ENCODE measurements at regions not wholly inside any gene's neighbourhood (a gene's known extent, or its start where the extent isn't known, plus 50 kb on each side); places are given as distances from the start of the nearest gene placed in this dataset.

DNA sequence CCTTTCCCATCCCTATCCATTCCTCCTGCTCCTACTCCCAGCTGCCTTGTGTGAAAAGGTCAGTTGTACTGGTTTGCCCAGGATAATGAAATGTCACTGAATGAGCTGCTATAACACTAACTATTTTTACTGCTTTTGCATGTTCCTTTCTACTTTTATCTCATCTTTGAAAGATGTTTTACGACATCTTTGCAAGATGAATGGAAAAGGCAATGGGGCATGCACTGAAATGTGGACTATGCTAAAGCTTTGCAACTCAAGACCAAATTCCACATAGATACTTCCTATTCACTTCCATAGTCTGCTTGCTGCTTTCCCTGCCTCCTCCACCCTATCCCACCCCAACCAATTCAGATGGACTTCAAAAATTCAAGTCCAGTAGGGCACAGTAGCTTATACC is 111.3 kb downstream of the SETD4 start:
- H3K9me3 ChIP-seq (ENCODE audit: control insufficient read depth, insufficient read depth, low read depth, low read length), result no peaks in the 10 kb centered on the region
- no peak overlapping the region for H3K4me3 ChIP-seq (ENCODE audit: low read depth in 2 of 2, low read length in 2 of 2)
- ATAC-seq (no peak), DNase-seq (ENCODE audit: low read depth, low spot score) (no peak)
- intact Hi-C loops (cut with micrococcal nuclease; ENCODE audit: unreplicated experiment), result loop anchor here (10.0 kb wide), 1 partner anchor 76 kb away; no protein-coding TSS in a partner anchor
- ChIA-PET POLR2A (no interaction called here), CTCF (no interaction called here)
- BruUV-seq (replicated peaks), result no TSS peak
- H3K36me3 ChIP-seq (ENCODE audit: control insufficient read depth, insufficient read depth, low read length), result no peaks in the 10 kb centered on the region
- no peaks in the 10 kb centered on the region for H3K4me1 ChIP-seq (ENCODE audit: control insufficient read depth, insufficient read depth, low read length)
- in situ Hi-C loops (cut with HindIII; ENCODE audit: low pct_unique_long_range_greater_than_20kb, low sequenced_read_pairs), result no loop called here
- H3K27me3 ChIP-seq (ENCODE audit: control insufficient read depth, insufficient read depth, low read length), result no peaks in the 10 kb centered on the region
- TF ChIP-seq POLR2AphosphoS5 (IDR thresholded peaks at IDR 0.05; ENCODE audit: low read depth, low read length), result no peak
- TF ChIP-seq, protein P1, sequence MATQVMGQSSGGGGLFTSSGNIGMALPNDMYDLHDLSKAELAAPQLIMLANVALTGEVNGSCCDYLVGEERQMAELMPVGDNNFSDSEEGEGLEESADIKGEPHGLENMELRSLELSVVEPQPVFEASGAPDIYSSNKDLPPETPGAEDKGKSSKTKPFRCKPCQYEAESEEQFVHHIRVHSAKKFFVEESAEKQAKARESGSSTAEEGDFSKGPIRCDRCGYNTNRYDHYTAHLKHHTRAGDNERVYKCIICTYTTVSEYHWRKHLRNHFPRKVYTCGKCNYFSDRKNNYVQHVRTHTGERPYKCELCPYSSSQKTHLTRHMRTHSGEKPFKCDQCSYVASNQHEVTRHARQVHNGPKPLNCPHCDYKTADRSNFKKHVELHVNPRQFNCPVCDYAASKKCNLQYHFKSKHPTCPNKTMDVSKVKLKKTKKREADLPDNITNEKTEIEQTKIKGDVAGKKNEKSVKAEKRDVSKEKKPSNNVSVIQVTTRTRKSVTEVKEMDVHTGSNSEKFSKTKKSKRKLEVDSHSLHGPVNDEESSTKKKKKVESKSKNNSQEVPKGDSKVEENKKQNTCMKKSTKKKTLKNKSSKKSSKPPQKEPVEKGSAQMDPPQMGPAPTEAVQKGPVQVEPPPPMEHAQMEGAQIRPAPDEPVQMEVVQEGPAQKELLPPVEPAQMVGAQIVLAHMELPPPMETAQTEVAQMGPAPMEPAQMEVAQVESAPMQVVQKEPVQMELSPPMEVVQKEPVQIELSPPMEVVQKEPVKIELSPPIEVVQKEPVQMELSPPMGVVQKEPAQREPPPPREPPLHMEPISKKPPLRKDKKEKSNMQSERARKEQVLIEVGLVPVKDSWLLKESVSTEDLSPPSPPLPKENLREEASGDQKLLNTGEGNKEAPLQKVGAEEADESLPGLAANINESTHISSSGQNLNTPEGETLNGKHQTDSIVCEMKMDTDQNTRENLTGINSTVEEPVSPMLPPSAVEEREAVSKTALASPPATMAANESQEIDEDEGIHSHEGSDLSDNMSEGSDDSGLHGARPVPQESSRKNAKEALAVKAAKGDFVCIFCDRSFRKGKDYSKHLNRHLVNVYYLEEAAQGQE (IDR thresholded peaks at IDR 0.05; ENCODE audit: insufficient read depth in 1 of 2, low read depth in 2 of 2, low read length in 1 of 2), result no peak
- TF ChIP-seq, protein P2, sequence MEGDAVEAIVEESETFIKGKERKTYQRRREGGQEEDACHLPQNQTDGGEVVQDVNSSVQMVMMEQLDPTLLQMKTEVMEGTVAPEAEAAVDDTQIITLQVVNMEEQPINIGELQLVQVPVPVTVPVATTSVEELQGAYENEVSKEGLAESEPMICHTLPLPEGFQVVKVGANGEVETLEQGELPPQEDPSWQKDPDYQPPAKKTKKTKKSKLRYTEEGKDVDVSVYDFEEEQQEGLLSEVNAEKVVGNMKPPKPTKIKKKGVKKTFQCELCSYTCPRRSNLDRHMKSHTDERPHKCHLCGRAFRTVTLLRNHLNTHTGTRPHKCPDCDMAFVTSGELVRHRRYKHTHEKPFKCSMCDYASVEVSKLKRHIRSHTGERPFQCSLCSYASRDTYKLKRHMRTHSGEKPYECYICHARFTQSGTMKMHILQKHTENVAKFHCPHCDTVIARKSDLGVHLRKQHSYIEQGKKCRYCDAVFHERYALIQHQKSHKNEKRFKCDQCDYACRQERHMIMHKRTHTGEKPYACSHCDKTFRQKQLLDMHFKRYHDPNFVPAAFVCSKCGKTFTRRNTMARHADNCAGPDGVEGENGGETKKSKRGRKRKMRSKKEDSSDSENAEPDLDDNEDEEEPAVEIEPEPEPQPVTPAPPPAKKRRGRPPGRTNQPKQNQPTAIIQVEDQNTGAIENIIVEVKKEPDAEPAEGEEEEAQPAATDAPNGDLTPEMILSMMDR (IDR thresholded peaks at IDR 0.05), result no peak
- TF ChIP-seq SIN3A (IDR thresholded peaks at IDR 0.05; ENCODE audit: borderline replicate concordance, insufficient read depth, low read depth, low read length), result no peak
- TF ChIP-seq TCF7L2 (IDR thresholded peaks at IDR 0.05; ENCODE audit: low read depth, low read length), result no peak
- H3K27ac ChIP-seq (ENCODE audit: low read length), result no peak overlapping the region

- in situ Hi-C loops (cut with HindIII; ENCODE audit: low pct_unique_long_range_greater_than_20kb, low sequenced_read_pairs) (no loop called here), intact Hi-C loops (cut with micrococcal nuclease; ENCODE audit: unreplicated experiment) (loop anchor here (10.0 kb wide), 1 partner anchor 80 kb away; no protein-coding TSS in a partner anchor)
- ATAC-seq (no peak), DNase-seq (ENCODE audit: low read depth, low spot score) (no peak)
- BruUV-seq (replicated peaks), result no TSS peak
- H3K27me3 ChIP-seq (ENCODE audit: control insufficient read depth, insufficient read depth, low read length), result no peaks in the 10 kb centered on the region
- H3K27ac ChIP-seq (ENCODE audit: low read length), result no peak overlapping the region
- TF ChIP-seq SIN3A (IDR thresholded peaks at IDR 0.05; ENCODE audit: borderline replicate concordance, insufficient read depth, low read depth, low read length), result no peak
- TF ChIP-seq, protein P1 (IDR thresholded peaks at IDR 0.05; ENCODE audit: insufficient read depth in 1 of 2, low read depth in 2 of 2, low read length in 1 of 2), result no peak
- TF ChIP-seq, protein P2 (IDR thresholded peaks at IDR 0.05), result no peak
- no peak for TF ChIP-seq TCF7L2 (IDR thresholded peaks at IDR 0.05; ENCODE audit: low read depth, low read length)
- no peak for TF ChIP-seq POLR2AphosphoS5 (IDR thresholded peaks at IDR 0.05; ENCODE audit: low read depth, low read length)
- no peaks in the 10 kb centered on the region for H3K4me1 ChIP-seq (ENCODE audit: control insufficient read depth, insufficient read depth, low read length)
- no peaks in the 10 kb centered on the region for H3K9me3 ChIP-seq (ENCODE audit: control insufficient read depth, insufficient read depth, low read depth, low read length)
- no peaks in the 10 kb centered on the region for H3K36me3 ChIP-seq (ENCODE audit: control insufficient read depth, insufficient read depth, low read length)
- H3K4me3 ChIP-seq (ENCODE audit: low read depth in 2 of 2, low read length in 2 of 2), result no peak overlapping the region
- CTCF ChIA-PET, result interaction anchor here (0.6 kb wide), 1 partner anchor 139 kb away, joined by 5 read pairs; no protein-coding TSS in a partner anchor
- POLR2A ChIA-PET, result no interaction called here
These were observed 115.1 kb downstream of the SETD4 start for GRCh38 chr21:35945089-35945671.
